ENCODE measurements at regions not wholly inside any gene's neighbourhood (a gene's known extent, or its start where the extent isn't known, plus 50 kb on each side); places are given as distances from the start of the nearest gene placed in this dataset.
"Not testable (repeated sequence)": the region's sequence is repeated elsewhere in the genome, so short reads cannot be mapped to it uniquely, and the experiment has no call there.

GRCh38 chr11:27231530-27231929 is 131.5 kb downstream of the CCDC34 start:
- Mint-ChIP-seq H3K4me1 (no peaks in the 10 kb centered on the region), H3K27me3 (peaks cover 5% of the 10 kb centered on the region), H3K36me3 (no peaks in the 10 kb centered on the region), H3K4me3 (no peak overlapping the region), H3K9me3 (no peaks in the 10 kb centered on the region), H3K27ac (no peak overlapping the region)
- DNase-seq, result no peak

- H3K27ac Mint-ChIP-seq, result no peak overlapping the region
Measured at GRCh38 chr11:27230192-27230572, 132.8 kb downstream of the CCDC34 start.

GRCh38 chr11:27229511-27230191 is 133.4 kb downstream of the CCDC34 start:
- peaks cover 5% of the 10 kb centered on the region for H3K27me3 Mint-ChIP-seq
- no peaks in the 10 kb centered on the region for H3K4me1 Mint-ChIP-seq
- no peak overlapping the region for H3K4me3 Mint-ChIP-seq
- no peak overlapping the region for H3K27ac Mint-ChIP-seq
- no peaks in the 10 kb centered on the region for H3K36me3 Mint-ChIP-seq
- no peak for DNase-seq
- H3K9me3 Mint-ChIP-seq, result no peaks in the 10 kb centered on the region

More at GRCh38 chr11:27230192-27230572, 132.8 kb downstream of the CCDC34 start:
- no peaks in the 10 kb centered on the region for H3K36me3 Mint-ChIP-seq
- DNase-seq, result no peak
- no peak overlapping the region for H3K4me3 Mint-ChIP-seq
- no peaks in the 10 kb centered on the region for H3K9me3 Mint-ChIP-seq
- no peaks in the 10 kb centered on the region for H3K4me1 Mint-ChIP-seq
- peaks cover 5% of the 10 kb centered on the region for H3K27me3 Mint-ChIP-seq

- DNase-seq, result no peak
- no peaks in the 10 kb centered on the region for H3K9me3 Mint-ChIP-seq
- H3K4me1 Mint-ChIP-seq, result no peaks in the 10 kb centered on the region
- H3K4me3 Mint-ChIP-seq, result no peak overlapping the region
- H3K36me3 Mint-ChIP-seq, result no peaks in the 10 kb centered on the region
- H3K27ac Mint-ChIP-seq, result no peak overlapping the region
- peaks cover 5% of the 10 kb centered on the region for H3K27me3 Mint-ChIP-seq
Measured at GRCh38 chr11:27228906-27229290, 134.1 kb downstream of the CCDC34 start.

GRCh38 chr11:27228232-27228905 is 134.6 kb downstream of the CCDC34 start:
- Mint-ChIP-seq H3K36me3 (no peaks in the 10 kb centered on the region), H3K4me1 (no peaks in the 10 kb centered on the region), H3K27me3 (peaks cover 5% of the 10 kb centered on the region), H3K27ac (no peak overlapping the region), H3K4me3 (no peak overlapping the region), H3K9me3 (no peaks in the 10 kb centered on the region)
- DNase-seq, result no peak

- no peak for DNase-seq
- Mint-ChIP-seq H3K9me3 (no peaks in the 10 kb centered on the region), H3K27me3 (peaks cover 5% of the 10 kb centered on the region), H3K27ac (no peak overlapping the region), H3K36me3 (no peaks in the 10 kb centered on the region), H3K4me1 (no peaks in the 10 kb centered on the region), H3K4me3 (no peak overlapping the region)
Measured at GRCh38 chr11:27227736-27228135, 135.3 kb downstream of the CCDC34 start.

GRCh38 chr11:27219487-27220039 is 143.5 kb downstream of the CCDC34 start:
- H3K4me3 Mint-ChIP-seq, H3K27me3 Mint-ChIP-seq, H3K9me3 Mint-ChIP-seq, H3K36me3 Mint-ChIP-seq, DNase-seq, H3K27ac Mint-ChIP-seq, H3K4me1 Mint-ChIP-seq: not testable (repeated sequence)

- DNase-seq, result no peak
- no peaks in the 10 kb centered on the region for H3K36me3 Mint-ChIP-seq
- no peaks in the 10 kb centered on the region for H3K9me3 Mint-ChIP-seq
- no peak overlapping the region for H3K27ac Mint-ChIP-seq
- peaks cover 9% of the 10 kb centered on the region for H3K27me3 Mint-ChIP-seq
- no peaks in the 10 kb centered on the region for H3K4me1 Mint-ChIP-seq
- H3K4me3 Mint-ChIP-seq, result no peak overlapping the region
Measured at GRCh38 chr11:27218421-27219038, 144.5 kb downstream of the CCDC34 start.

- H3K4me3 Mint-ChIP-seq, result no peak overlapping the region
- no peaks in the 10 kb centered on the region for H3K9me3 Mint-ChIP-seq
- no peaks in the 10 kb centered on the region for H3K36me3 Mint-ChIP-seq
- peaks cover 9% of the 10 kb centered on the region for H3K27me3 Mint-ChIP-seq
- DNase-seq, result no peak
- no peaks in the 10 kb centered on the region for H3K4me1 Mint-ChIP-seq
- H3K27ac Mint-ChIP-seq, result no peak overlapping the region
Measured at GRCh38 chr11:27217948-27218420, 145.0 kb downstream of the CCDC34 start.

GRCh38 chr11:27217496-27217895 is 145.5 kb downstream of the CCDC34 start:
- H3K4me3 Mint-ChIP-seq, result no peak overlapping the region
- no peaks in the 10 kb centered on the region for H3K9me3 Mint-ChIP-seq
- peaks cover 9% of the 10 kb centered on the region for H3K27me3 Mint-ChIP-seq
- no peak for DNase-seq
- no peaks in the 10 kb centered on the region for H3K36me3 Mint-ChIP-seq
- no peaks in the 10 kb centered on the region for H3K4me1 Mint-ChIP-seq
- no peak overlapping the region for H3K27ac Mint-ChIP-seq

GRCh38 chr11:27216270-27217149 is 146.5 kb downstream of the CCDC34 start:
- H3K27ac Mint-ChIP-seq, result no peak overlapping the region
- no peaks in the 10 kb centered on the region for H3K4me1 Mint-ChIP-seq

GRCh38 chr11:27215471-27216269 is 147.3 kb downstream of the CCDC34 start:
- peaks cover 9% of the 10 kb centered on the region for H3K27me3 Mint-ChIP-seq
- no peaks in the 10 kb centered on the region for H3K9me3 Mint-ChIP-seq
- no peak for DNase-seq
- no peak overlapping the region for H3K4me3 Mint-ChIP-seq
- no peak overlapping the region for H3K27ac Mint-ChIP-seq
- H3K36me3 Mint-ChIP-seq, result no peaks in the 10 kb centered on the region
- no peaks in the 10 kb centered on the region for H3K4me1 Mint-ChIP-seq

More at GRCh38 chr11:27216270-27217149, 146.5 kb downstream of the CCDC34 start:
- peaks cover 9% of the 10 kb centered on the region for H3K27me3 Mint-ChIP-seq
- H3K4me3 Mint-ChIP-seq, result no peak overlapping the region
- no peaks in the 10 kb centered on the region for H3K36me3 Mint-ChIP-seq
- no peaks in the 10 kb centered on the region for H3K9me3 Mint-ChIP-seq
- no peak for DNase-seq

GRCh38 chr11:27214713-27215112 is 148.3 kb downstream of the CCDC34 start:
- Mint-ChIP-seq H3K9me3 (no peaks in the 10 kb centered on the region), H3K27me3 (peaks cover 9% of the 10 kb centered on the region), H3K36me3 (no peaks in the 10 kb centered on the region), H3K27ac (no peak overlapping the region), H3K4me3 (no peak overlapping the region), H3K4me1 (no peaks in the 10 kb centered on the region)
- DNase-seq, result no peak

GRCh38 chr11:27213232-27213660 is 149.8 kb downstream of the CCDC34 start:
- Mint-ChIP-seq H3K27me3 (peaks cover 4% of the 10 kb centered on the region), H3K36me3 (no peaks in the 10 kb centered on the region), H3K27ac (no peak overlapping the region), H3K4me1 (no peaks in the 10 kb centered on the region), H3K4me3 (no peak overlapping the region), H3K9me3 (no peaks in the 10 kb centered on the region)
- DNase-seq, result no peak

All from activated naive CD8-positive, alpha-beta T cell treated with anti-CD3 and anti-CD28 coated beads for 36 hours (primary cell).